ENCODE measurements at regions not wholly inside any gene's neighbourhood (a gene's known extent, or its start where the extent isn't known, plus 50 kb on each side); places are given as distances from the start of the nearest gene placed in this dataset.

DNA sequence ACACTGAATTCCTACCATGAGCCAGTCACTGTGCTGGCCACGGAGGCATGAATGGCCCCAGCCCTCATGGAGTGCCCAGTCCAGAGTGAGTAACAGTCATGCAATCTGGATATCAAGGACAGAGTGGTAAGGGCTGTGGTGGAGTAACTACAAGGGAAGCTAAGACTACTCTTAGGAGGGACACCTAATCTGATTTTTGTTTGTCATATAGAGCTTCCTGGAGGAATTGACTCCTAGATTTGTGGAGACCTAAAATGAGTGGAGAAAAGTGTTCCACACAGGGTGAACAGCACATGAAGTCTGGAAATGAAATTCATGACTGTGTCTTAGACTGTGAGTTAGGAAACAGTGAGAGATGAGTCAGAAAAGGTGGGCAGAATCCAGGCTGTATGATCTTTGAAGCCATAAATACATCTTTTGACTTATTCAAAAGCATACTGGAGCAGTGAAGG is 219.9 kb downstream of the NFKBIZ start:
- POLR2A ChIA-PET = no interaction called here
- ATAC-seq (no peak), DNase-seq (ENCODE audit: low read depth, low spot score) (no peak)
- no TSS peak for BruUV-seq (replicated peaks)
- CTCF ChIA-PET = no interaction called here
- Histone ChIP-seq H3K9ac (ENCODE audit: low read length) (no peak overlapping the region), H2AFZ (ENCODE audit: low read depth, low read length, poor library complexity, severe bottlenecking) (no peak overlapping the region), H3K4me2 (ENCODE audit: low read length) (no peak overlapping the region), H3K9me2 (ENCODE audit: insufficient read depth) (no peaks in the 10 kb centered on the region), H3K36me3 (ENCODE audit: control insufficient read depth in 1 of 2, insufficient read depth in 2 of 2, low read length in 2 of 2) (no peaks in the 10 kb centered on the region), H4K20me1 (ENCODE audit: insufficient read depth) (no peaks in the 10 kb centered on the region), H3K79me2 (ENCODE audit: insufficient read depth, low read length) (no peaks in the 10 kb centered on the region), H3K27me3 (ENCODE audit: insufficient read depth, low read length) (no peaks in the 10 kb centered on the region), H3K9me3 (ENCODE audit: control insufficient read depth in 1 of 2, insufficient read depth in 1 of 2, low read depth in 1 of 2, low read length in 2 of 2) (no peaks in the 10 kb centered on the region), H3K27ac (ENCODE audit: low read depth, low read length) (no peak overlapping the region), H3K4me3 (replicated peaks in 1 of 2; ENCODE audit: low read depth in 1 of 2, low read length in 2 of 2) (no peak overlapping the region), H3K4me1 (ENCODE audit: control insufficient read depth in 1 of 2, insufficient read depth in 2 of 2, low read length in 2 of 2) (no peaks in the 10 kb centered on the region)
- intact Hi-C loops (cut with micrococcal nuclease) = no loop called here
- RAD21 ChIA-PET (ENCODE audit: low non-redundant PET in 1 of 2, low total read pairs in 2 of 2, uncharacterized antibody in 2 of 2, unreplicated experiment in 2 of 2) = no interaction called here
- TF ChIP-seq SIN3A (IDR thresholded peaks at IDR 0.05; ENCODE audit: low read depth) (no peak), CEBPB (IDR thresholded peaks at IDR 0.05; ENCODE audit: low read depth) (no peak)

DNA sequence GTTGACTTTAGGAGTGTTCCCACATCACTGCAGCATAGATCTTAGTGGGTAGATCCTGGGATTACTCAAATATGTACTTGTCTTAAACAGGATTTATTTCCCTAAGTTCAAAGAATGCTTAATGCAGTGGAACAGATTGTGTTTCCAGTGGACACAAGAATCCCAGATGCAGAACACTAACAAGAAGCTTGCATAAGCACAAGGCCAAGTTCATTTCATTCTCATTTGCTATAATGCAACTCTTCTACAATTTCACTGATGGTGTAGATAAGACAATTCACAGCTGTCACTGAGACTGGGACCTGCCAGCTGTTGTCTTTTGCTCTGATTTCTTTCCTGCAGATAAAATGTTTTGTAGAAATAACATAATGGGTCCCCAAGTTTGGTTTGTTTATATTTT is 225.6 kb downstream of the NFKBIZ start:
- BruUV-seq (replicated peaks) = no TSS peak
- Histone ChIP-seq H4K20me1 (ENCODE audit: insufficient read depth) (no peaks in the 10 kb centered on the region), H3K36me3 (ENCODE audit: control insufficient read depth in 1 of 2, insufficient read depth in 2 of 2, low read length in 2 of 2) (no peaks in the 10 kb centered on the region), H3K9me2 (ENCODE audit: insufficient read depth) (no peaks in the 10 kb centered on the region), H3K9ac (ENCODE audit: low read length) (no peak overlapping the region), H2AFZ (ENCODE audit: low read depth, low read length, poor library complexity, severe bottlenecking) (no peak overlapping the region), H3K79me2 (ENCODE audit: insufficient read depth, low read length) (no peaks in the 10 kb centered on the region), H3K4me2 (ENCODE audit: low read length) (no peak overlapping the region), H3K4me1 (ENCODE audit: control insufficient read depth in 1 of 2, insufficient read depth in 2 of 2, low read length in 2 of 2) (no peaks in the 10 kb centered on the region), H3K4me3 (replicated peaks in 1 of 2; ENCODE audit: low read depth in 1 of 2, low read length in 2 of 2) (no peak overlapping the region), H3K27me3 (ENCODE audit: insufficient read depth, low read length) (no peaks in the 10 kb centered on the region), H3K9me3 (ENCODE audit: control insufficient read depth in 1 of 2, insufficient read depth in 1 of 2, low read depth in 1 of 2, low read length in 2 of 2) (no peaks in the 10 kb centered on the region), H3K27ac (ENCODE audit: low read depth, low read length) (no peak overlapping the region)
- TF ChIP-seq CBX3 (IDR thresholded peaks at IDR 0.05; ENCODE audit: low read depth) (no peak), POLR2A (IDR thresholded peaks at IDR 0.05; ENCODE audit: borderline replicate concordance, extremely low read depth, insufficient read depth, insufficient read length) (no peak), FOSL1 (IDR thresholded peaks at IDR 0.05; ENCODE audit: low read depth) (no peak), SRF (IDR thresholded peaks at IDR 0.05; ENCODE audit: low read depth) (no peak), SIN3A (IDR thresholded peaks at IDR 0.05; ENCODE audit: low read depth) (no peak), CEBPB (IDR thresholded peaks at IDR 0.05; ENCODE audit: low read depth) (no peak), ZNF274 (IDR thresholded peaks at IDR 0.05; ENCODE audit: low read depth, low read length) (no peak), TCF7L2 (IDR thresholded peaks at IDR 0.05; ENCODE audit: borderline replicate concordance, extremely low read depth, insufficient read depth, insufficient read length) (no peak), RAD21 (IDR thresholded peaks at IDR 0.05; ENCODE audit: low read depth) (no peak)
- TF ChIP-seq, protein P1, sequence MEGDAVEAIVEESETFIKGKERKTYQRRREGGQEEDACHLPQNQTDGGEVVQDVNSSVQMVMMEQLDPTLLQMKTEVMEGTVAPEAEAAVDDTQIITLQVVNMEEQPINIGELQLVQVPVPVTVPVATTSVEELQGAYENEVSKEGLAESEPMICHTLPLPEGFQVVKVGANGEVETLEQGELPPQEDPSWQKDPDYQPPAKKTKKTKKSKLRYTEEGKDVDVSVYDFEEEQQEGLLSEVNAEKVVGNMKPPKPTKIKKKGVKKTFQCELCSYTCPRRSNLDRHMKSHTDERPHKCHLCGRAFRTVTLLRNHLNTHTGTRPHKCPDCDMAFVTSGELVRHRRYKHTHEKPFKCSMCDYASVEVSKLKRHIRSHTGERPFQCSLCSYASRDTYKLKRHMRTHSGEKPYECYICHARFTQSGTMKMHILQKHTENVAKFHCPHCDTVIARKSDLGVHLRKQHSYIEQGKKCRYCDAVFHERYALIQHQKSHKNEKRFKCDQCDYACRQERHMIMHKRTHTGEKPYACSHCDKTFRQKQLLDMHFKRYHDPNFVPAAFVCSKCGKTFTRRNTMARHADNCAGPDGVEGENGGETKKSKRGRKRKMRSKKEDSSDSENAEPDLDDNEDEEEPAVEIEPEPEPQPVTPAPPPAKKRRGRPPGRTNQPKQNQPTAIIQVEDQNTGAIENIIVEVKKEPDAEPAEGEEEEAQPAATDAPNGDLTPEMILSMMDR (IDR thresholded peaks at IDR 0.05 in 2 of 3, conservative IDR thresholded peaks at IDR 0.05 in 1 of 3; ENCODE audit: borderline replicate concordance in 1 of 3, insufficient read depth in 1 of 3, low read depth in 2 of 3, low read length in 2 of 3) = no peak
- TF ChIP-seq, protein P2, sequence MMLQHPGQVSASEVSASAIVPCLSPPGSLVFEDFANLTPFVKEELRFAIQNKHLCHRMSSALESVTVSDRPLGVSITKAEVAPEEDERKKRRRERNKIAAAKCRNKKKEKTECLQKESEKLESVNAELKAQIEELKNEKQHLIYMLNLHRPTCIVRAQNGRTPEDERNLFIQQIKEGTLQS (IDR thresholded peaks at IDR 0.05) = no peak
- TF ChIP-seq, protein P3, sequence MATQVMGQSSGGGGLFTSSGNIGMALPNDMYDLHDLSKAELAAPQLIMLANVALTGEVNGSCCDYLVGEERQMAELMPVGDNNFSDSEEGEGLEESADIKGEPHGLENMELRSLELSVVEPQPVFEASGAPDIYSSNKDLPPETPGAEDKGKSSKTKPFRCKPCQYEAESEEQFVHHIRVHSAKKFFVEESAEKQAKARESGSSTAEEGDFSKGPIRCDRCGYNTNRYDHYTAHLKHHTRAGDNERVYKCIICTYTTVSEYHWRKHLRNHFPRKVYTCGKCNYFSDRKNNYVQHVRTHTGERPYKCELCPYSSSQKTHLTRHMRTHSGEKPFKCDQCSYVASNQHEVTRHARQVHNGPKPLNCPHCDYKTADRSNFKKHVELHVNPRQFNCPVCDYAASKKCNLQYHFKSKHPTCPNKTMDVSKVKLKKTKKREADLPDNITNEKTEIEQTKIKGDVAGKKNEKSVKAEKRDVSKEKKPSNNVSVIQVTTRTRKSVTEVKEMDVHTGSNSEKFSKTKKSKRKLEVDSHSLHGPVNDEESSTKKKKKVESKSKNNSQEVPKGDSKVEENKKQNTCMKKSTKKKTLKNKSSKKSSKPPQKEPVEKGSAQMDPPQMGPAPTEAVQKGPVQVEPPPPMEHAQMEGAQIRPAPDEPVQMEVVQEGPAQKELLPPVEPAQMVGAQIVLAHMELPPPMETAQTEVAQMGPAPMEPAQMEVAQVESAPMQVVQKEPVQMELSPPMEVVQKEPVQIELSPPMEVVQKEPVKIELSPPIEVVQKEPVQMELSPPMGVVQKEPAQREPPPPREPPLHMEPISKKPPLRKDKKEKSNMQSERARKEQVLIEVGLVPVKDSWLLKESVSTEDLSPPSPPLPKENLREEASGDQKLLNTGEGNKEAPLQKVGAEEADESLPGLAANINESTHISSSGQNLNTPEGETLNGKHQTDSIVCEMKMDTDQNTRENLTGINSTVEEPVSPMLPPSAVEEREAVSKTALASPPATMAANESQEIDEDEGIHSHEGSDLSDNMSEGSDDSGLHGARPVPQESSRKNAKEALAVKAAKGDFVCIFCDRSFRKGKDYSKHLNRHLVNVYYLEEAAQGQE (IDR thresholded peaks at IDR 0.05; ENCODE audit: low read depth) = no peak
- ATAC-seq (no peak), DNase-seq (ENCODE audit: low read depth, low spot score) (no peak)
- POLR2A ChIA-PET = no interaction called here
- CTCF ChIA-PET = no interaction called here
- intact Hi-C loops (cut with micrococcal nuclease) = no loop called here
- RAD21 ChIA-PET (ENCODE audit: low non-redundant PET in 1 of 2, low total read pairs in 2 of 2, uncharacterized antibody in 2 of 2, unreplicated experiment in 2 of 2) = no interaction called here

Data from HCT116 (cell line).